NK-92 treated with Interleukin-12 subunit alpha and Interleukin-12 subunit beta, amount 100 ng/mL, for 24 hours (cell line): ENCODE measurements at regions not wholly inside any gene's neighbourhood (a gene's known extent, or its start where the extent isn't known, plus 50 kb on each side); places are given as distances from the start of the nearest gene placed in this dataset.

Source experiments
- DNase-seq: peaks from one replicate; lab custom pipeline; 2025; lab: John Stamatoyannopoulos, UW

DNA sequence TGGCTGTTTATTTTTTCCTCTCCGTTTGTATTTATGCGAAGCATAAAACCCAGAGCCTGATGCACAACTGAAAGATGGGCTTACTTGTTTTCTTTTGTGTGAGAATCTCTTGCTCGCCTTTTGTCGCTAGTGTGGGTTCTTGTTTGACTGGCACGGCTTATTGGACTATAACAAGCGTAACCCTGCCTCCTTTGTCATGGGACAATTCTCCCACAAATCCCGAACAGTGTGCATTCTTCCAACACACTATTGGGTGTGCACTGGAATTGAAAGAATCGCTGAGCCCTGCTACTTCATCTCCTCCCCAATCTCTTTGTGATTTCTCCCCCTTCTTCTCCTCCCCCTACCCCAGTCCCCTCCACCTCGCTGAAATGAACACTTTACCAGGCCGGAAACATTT, 110.8 kb downstream of the ZIC5 start:
- DNase-seq, result no peak

DNA sequence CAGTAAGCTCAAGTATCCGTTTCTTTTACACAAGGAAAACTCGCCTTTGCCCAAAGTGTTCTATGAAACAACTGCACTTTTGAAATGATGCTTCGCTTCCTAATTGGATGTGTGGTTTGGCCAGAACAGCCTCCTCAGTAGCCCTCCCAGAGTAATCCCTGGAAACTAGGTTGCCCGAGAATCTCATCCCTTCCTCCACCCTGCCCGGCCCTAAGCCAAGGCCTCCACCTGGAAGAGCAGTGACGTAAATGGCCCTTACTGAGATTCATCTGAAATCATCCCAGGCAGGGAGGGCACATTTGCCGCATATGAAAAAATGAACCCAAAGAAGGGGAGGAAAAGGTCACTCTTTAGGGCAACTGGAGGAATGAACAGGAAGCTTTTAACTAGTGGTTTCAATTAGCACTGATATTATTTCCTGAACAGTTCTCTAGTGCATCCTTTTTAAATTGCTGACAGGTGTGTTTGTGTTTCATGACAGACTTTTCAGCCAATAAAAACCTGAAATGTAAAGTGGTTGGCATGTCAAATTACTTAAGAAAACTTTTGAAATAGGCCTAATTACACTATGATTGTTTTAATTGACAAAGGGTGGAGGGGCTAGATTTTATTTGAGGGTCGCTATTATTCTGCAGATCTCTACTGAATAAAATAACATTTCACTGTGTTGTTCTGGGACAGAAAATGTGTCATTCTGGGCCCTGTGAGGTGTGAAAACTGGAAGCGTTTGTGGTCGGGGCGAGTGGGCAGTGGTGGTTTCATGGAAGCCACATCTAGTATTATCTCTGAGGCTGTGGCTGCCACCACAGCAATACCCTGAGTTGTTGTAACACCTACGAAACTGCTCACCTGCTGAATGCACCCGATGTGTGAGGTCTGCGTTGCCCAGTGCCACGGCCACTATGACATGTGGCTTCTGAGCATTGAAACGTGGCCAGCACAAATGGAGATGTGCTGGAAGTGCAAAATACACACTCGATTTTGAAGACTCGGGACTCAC, 112.1 kb downstream of the ZIC5 start:
- DNase-seq, result peak; percentile 86

DNA sequence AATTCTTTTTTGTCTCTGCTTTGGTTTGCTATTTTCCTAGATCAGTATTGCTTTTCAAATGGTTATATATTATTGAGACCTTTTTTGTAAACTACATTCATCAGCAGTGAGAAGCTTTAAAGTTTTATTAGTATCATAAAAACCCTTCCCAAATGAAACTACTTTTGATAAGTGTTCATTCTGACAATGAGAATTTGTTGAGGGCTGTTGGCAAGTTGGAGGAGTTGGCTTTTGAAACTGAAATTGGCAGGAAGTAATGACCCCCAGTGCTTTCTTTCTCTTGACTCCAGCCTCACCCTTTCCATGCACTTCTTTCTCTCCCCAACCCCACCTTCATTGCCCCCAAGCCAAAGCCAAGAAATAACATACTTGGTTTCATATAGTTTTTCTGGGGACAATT, 113.8 kb downstream of the ZIC5 start:
- DNase-seq, result no peak

DNA sequence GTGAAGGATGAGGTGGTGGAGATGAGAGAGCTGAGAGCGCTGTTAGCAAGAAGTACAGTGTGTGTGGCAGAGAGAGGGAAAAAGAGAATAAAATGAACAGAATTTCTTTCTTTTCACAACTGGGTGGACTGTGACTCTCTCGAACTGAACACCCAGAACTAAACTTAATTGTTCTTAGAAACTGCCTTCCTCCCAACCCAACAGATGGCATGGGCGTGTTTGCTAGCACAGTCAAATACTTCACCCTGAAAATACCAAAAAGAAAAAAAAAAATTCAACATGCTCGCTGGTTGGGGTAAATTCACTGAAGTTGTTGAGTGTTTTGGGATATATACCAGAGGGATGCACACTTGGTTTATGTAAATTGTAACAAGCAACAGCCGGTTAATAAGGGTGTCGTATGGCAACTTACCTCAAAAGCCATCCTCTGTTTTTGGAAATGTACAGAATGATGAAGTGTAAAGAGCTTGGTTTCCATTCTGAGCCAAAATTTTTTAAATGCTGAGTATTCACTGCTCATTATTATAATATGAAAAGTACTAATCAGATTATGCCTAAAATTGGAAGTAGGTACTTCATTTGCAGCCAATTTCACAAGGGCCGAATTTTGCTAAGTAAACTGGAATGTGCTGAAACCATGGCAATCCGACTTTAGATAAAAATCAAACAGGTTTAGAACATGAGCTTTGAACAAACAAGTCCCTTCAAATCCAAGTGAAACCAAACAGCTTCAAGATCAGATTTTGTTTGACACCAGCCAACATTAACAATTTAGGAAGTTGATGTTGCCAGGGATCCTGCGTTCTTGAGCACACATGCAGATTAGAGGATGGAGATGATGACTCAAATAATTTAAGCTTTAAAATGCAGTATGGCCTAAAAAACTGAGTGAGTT, 115.8 kb downstream of the ZIC5 start:
- no peak for DNase-seq

DNA sequence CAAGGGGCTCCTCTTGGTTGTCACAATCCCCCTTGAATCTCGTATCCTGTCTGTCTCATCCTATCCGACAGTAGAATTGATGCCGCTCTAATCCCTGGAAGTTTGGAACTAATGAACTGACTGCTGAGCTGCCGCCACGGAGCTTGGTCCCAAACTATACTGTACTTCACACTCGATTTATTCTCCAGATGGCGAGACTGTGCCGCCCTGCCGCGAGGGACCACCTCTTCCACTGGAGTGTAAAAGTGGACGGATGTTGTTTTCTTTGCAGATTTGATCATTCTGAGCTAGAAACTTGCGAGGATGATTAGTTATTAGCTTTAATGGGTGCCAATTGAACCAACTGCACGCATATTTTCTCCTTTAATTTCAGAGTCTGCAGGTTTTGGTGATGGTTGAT, 117.2 kb downstream of the ZIC5 start:
- DNase-seq, result no peak

DNA sequence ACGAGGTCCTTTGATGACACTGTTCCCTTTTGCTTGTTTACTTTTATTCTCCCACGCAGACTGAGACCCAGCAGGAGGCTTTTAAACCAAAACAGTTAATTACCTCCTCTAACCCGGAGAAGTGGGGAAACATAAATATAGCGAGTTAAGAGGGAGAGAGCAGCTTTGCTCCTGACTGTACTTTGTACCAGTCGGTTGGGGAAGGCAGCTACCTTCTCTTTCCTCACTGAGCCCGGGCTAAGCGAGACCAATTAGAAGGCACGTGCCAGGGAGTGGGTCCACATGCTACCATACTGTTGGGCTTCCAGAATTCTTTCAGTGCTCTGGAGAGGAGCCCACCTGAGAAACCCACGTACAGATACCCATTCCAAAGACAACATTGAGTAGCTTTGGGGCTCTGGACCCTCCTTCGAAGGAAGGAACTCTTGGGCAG, 124.2 kb downstream of the ZIC5 start:
- no peak for DNase-seq

DNA sequence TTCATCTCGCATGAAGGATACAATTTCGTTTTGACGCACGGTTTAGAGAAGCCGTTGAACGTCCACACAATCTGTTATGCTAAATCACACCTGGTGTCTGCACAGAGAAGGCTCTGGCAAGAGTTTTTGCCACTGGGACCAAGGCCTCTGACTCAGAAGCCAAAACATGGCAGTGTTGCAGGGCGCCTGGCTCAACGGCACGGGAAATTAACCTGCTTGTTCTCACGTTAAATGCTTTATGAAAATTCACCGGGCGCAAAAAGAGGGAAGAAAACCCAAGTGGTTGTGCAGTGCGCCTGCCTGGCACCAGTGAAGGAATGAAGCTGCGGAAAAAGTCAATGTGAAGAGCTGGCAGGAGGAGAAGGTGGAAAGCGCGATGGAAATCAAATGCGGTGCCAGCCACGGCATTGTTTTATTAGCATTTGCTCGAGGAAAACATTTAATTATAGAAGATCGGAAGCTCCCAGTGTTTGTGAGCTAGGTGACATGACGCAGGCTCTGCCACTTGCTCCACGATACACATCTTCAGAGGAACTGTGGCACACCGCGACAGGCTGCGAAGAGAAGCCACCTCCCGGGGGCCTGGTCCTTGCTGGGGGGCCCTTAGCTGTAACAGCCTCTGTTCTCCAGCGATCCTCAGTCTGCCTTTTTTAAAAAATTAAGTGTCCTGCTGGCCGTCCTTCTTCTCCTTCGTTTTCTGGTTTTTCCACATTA, 126.2 kb downstream of the ZIC5 start:
- DNase-seq, result no peak

DNA sequence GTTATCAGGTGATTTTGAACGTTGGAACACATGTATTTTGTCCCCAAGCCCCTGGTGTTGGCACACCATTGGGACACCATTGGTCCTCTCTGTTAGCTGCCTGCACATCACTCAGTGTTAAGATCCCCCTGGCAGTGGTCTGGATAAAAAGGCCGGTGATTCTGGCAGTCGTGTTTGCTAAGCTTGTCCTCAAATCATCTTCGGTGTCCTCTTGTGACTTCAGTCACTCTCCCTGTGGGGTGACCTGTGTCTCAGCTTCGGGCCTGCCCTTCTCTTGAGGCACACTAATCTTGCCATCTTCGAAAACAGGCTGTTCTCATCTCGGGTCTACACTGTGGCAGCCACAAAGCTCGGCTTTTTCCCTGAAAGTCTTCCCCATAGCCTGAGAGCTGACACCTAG, 127.1 kb downstream of the ZIC5 start:
- no peak for DNase-seq

DNA sequence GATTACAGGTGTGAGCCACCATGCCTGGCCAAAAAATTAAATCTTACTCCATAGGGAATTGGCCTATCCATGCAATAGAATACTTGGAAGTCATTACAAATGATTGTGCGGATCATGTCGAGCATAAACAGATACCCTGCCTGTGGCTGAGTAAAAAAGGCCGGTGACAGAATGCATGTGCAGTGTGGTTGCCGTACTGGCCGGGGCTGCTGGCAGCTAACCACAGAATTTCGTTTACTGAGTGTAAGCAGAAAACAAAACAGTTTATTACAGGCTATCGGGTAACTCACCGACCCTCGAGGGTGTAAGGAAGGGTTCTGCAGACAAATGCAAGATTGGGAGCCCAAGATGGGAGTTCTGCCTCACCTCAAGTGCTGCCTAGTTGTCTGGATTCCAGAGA, 127.7 kb downstream of the ZIC5 start:
- no peak for DNase-seq

DNA sequence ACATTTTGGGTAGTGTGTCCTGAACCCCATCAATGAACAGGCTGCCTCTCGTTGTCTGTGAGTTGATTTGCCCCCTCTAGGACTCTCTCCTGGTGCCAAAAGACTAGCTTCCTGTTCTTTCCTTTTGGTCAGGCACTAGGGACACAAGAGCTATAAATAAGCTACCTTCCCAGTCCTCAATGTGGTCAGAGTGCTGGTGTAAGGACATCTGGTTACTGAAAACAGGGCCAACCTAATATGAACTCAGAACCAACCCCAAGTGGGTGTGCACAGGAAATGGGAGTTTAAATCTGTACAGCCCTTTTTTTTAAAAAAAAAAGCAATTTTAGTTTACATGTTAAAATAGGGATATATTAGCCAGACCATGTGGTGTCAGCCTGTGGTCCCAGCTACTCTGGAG, 129.2 kb downstream of the ZIC5 start:
- no peak for DNase-seq

DNA sequence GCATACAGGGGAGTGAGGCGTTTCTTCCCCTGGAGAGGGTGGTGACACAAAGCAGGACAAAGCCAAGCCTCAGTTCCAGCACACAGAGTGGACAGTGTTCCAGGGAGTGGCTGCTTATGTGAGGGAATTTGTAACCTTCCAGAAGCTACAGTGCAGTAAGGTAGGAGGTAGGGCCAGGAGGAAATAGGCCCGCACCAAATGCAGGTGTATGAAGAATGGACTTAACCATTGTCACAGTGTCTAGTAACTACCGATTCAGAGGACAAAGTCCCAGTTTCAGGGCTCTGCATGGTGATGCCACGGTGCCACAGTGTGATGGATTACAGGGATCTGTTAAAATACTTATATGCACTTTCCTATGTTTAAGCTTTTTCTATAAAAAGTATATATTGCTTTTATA, 135.3 kb downstream of the ZIC5 start:
- DNase-seq, result no peak

DNA sequence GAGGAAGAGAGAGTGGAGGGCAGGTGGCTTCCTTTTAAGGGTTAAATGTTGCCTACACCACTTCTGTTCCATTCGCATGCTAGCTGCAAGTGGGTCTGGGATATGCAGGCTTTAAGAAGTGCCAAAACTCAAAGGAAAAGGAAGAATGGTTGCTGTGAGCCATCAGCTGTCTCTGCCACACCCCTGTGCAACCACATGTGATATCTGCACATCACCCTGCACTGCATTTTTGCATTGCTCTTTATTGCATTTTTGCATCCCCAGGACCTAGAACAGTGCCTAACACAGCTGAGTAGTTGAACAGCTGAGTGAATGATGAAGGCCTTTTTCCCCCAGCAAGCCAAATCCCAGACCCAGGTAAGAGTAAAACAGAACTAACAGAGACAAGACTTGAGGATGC, 136.1 kb downstream of the ZIC5 start:
- no peak for DNase-seq

DNA sequence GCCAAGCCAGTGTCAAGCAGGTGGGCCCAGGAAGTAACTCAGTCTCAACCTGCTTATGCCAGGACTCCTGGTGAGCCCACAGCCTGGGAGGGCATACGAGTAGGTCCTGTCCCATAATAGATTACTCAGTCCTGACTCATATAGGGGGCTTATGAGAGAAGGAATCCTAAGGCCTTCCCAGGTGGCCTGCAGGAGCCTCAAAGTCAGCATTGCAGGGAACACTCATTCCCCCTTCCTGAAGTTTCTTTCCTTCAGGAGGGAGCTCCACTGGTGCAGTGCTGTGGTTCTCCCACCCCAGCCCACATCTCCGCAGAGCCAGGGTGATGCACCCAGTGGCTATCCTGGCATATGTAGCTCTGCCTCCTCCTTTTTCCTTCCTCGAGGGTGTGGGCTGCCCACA, 137.3 kb downstream of the ZIC5 start:
- no peak for DNase-seq

DNA sequence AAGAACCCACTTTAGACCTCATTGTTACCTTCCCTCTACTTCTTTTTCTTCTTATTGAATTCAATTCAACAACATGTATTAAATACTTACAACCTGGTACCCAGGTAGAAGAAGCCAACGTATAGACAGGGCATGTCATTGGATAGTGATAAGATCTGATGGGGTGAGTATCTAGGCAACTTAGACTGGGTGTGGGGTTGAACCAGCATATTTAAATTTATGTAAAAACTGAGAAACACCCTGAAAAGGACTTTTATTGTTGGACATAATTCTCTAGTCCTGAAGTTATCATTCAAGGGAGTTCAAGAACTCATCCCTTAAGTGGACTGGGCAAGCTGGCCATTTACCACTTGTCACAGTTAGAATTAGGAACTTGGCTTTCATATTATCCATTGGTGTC, 139.2 kb downstream of the ZIC5 start:
- no peak for DNase-seq

DNA sequence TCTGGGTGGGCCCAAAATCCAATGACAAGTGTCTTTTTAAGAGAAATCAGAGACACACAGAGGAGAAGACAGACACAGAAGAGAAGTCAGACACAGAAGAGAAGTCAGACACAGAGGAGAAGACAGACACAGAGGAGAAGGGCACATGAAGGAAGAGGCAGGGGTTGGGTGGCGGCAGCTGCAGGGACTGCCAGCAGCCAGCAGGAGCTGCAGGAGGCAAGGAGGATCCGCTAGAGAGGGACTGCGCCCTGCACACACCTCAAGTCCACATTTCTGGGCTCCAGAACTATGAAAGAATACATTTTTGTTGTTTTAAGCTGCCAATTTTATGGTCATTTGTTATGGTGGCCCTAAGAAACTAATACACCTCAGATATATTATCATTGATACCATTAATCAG, 140.6 kb downstream of the ZIC5 start:
- no peak for DNase-seq

DNA sequence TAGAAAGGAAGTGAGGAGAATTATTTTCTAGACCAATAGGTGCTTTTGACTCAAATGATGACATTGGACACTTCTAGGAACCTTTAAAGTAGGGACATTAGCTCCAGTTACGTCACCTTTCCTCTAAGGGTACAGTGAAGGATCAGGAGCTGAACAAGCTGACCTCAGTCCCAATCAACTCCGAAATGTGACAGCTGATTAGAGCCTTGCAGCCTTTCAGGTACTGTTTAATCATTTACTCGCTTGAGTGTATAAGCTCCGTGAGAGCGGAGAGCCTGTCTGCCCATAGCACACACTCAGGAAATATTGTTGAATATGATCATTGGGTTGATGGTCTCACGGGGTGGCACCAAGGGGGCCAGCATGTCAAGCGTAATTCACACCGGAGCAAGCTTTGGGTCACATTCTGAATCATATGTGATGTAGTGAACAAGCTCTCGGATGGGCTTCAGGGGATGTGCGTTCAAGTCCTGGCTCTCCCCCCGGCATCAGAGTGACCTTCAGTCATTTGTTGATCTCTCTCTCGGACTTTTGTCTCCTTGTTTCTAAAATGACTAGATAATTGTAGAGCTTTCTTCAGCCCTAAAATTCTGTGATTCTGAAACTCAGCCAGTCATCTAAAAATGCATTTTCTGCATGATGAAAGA, 141.9 kb downstream of the ZIC5 start:
- no peak for DNase-seq

DNA sequence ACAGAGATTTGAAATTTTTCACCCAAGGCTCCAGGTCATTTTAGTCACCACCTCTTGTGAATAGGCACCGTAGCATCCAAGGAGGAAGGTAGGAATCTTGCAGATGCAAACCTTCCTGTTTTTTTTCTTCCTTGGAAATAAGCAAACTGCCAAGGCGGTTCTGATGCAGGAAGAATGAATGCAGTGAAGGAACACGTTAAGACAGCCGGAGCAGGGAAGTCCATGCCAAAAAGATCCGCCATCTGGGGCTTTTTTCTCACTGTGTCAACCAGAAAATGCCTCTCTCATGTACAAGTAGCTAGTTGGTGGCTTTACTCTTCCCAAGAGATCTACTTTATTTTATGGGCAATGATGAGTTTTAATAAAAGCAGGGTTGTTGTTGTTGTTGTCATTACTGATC, 142.4 kb downstream of the ZIC5 start:
- no peak for DNase-seq

DNA sequence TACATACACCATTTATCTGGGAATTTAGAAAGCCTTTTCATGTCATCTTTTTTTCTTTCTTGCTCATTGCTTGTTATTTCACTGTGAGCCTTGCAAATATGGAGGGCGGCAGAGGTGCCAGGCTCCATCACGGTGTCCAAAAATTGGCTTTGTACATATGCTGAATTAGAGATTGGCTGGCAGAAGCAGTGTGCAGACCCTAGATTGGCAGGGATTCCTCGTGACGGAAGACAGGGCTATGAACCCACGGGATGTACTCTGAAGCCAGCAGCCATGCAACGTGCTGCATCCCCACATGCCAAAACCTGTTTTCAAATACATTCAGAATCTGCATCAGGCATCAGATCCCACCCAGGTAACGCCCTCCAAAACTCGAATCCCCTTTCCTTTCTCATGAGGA, 142.8 kb downstream of the ZIC5 start:
- no peak for DNase-seq

DNA sequence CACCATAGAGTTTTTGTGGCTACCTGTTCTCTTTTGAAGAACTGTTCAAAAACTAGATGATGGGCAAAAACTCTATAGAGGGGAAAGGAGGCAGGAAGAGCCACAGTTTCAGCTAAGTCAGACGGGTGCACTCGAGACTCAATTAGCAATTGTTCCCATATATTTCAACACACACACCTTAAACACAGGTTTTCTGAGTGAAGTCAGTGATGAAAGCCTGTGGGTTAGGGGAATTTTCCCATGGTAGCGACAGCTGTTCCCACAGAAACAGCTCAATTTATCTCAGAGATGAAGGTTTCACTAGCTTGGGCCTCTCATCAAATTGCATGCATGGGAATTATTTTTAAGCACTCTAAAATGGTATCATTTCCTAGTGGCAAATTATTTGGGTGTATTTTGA, 143.4 kb downstream of the ZIC5 start:
- DNase-seq, result no peak

DNA sequence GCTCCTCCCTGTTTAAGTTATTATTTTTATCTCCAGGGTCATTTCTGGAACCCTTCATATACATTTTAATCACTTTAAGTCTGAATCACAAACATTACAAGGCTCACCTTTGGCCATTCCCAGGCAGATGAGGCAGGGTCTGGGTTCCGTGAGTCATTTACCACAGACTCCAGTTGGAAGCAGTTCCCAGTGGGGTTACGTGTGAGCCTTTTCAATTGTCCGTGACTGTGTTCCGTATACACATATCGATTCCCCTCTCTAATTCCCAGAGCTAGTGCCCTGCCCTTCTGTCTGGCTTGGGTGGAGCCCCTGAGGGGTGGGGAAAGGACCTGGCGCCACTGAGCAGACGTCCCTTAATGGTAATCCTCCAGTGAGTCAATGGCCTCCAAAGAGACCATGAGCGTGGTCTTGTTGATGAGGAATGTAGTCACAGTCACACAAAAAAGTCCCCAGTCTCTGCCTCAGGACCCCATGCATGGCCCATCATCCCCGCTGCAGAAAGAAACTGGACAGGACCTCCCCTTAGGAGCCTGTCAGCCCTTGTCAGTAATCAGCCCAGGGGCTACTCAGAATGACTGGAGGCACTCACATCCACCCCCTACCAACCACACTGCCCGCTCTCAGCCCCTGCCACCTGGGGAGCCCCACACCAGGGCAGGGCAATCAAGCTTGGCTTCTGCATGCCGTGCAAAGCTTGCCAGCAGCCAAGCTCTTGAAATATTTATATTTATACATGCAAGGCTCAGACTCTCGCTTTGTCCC, 144.4 kb downstream of the ZIC5 start:
- no peak for DNase-seq

DNA sequence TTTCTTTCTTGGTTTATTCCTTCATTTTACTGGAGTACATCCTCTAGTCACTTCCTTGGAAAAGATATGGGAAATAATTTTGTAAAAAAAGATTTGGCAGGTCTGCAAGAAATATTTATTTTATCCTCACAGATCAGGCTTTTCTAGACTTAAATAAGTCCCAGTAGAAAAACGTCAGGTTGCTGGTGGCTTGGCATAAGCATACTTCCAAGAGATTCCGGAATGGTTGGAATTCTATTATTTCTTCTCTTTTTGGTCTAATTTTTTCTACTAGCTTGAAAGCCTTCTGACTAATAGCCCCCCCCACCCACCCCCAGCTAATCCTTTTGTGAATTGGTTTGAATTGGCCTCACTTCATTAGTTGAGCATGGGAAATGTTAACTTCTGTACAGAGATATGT, 147.6 kb downstream of the ZIC5 start:
- no peak for DNase-seq
